ENCODE measurements at regions not wholly inside any gene's neighbourhood (a gene's known extent, or its start where the extent isn't known, plus 50 kb on each side); places are given as distances from the start of the nearest gene placed in this dataset.

GRCh38 chr2:42939411-42940206 is 147.2 kb upstream of the HAAO start:
- H3K27ac ChIP-seq (ENCODE audit: control insufficient read depth, insufficient read depth), result no peak overlapping the region
- FAIRE-seq, result no peak
- intact Hi-C loops (cut with micrococcal nuclease; ENCODE audit: unreplicated experiment), result no loop called here
- no peaks in the 10 kb centered on the region; the same call in 1 of the 2 replicates for H3K4me1 ChIP-seq (ENCODE audit: control insufficient read depth, insufficient read depth, low read length)
- no peaks in the 10 kb centered on the region for H3K9me3 ChIP-seq (replicated peaks; ENCODE audit: control insufficient read depth, insufficient read depth, low read length)
- POLR2A ChIA-PET, result interaction anchor here (0.7 kb wide), 1 partner anchor 62 kb away, joined by 7 read pairs; no protein-coding TSS in a partner anchor
- CTCF ChIA-PET, result interaction anchor here (1.2 kb wide), 1 partner anchor 545 kb away, joined by 5 read pairs; no protein-coding TSS in a partner anchor
- no peak overlapping the region for H2AFZ ChIP-seq (ENCODE audit: control insufficient read depth, low read depth, low read length)
- DNase-seq (ENCODE audit: low read depth, low spot score), result no peak
- H3K4me2 ChIP-seq (ENCODE audit: control insufficient read depth, insufficient read depth), result no peak overlapping the region
- no peak for TF ChIP-seq STAT3 (IDR thresholded peaks at IDR 0.05; ENCODE audit: low read depth, low read length)
- no peak for TF ChIP-seq MTA3 (IDR thresholded peaks at IDR 0.05; ENCODE audit: borderline replicate concordance, low read length)
- TF ChIP-seq, protein P1, sequence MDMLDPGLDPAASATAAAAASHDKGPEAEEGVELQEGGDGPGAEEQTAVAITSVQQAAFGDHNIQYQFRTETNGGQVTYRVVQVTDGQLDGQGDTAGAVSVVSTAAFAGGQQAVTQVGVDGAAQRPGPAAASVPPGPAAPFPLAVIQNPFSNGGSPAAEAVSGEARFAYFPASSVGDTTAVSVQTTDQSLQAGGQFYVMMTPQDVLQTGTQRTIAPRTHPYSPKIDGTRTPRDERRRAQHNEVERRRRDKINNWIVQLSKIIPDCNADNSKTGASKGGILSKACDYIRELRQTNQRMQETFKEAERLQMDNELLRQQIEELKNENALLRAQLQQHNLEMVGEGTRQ (IDR thresholded peaks at IDR 0.05; ENCODE audit: borderline replicate concordance, low read depth, low read length), result no peak
- no peak for TF ChIP-seq BCL11A (IDR thresholded peaks at IDR 0.05; ENCODE audit: low read depth, low read length)
- TF ChIP-seq ZNF622 (IDR thresholded peaks at IDR 0.05), result no peak
- TF ChIP-seq, protein P2, sequence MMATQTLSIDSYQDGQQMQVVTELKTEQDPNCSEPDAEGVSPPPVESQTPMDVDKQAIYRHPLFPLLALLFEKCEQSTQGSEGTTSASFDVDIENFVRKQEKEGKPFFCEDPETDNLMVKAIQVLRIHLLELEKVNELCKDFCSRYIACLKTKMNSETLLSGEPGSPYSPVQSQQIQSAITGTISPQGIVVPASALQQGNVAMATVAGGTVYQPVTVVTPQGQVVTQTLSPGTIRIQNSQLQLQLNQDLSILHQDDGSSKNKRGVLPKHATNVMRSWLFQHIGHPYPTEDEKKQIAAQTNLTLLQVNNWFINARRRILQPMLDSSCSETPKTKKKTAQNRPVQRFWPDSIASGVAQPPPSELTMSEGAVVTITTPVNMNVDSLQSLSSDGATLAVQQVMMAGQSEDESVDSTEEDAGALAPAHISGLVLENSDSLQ (IDR thresholded peaks at IDR 0.05), result no peak
- TF ChIP-seq NFIC (IDR thresholded peaks at IDR 0.05; ENCODE audit: low read depth, low read length), result no peak
- TF ChIP-seq, protein P3, sequence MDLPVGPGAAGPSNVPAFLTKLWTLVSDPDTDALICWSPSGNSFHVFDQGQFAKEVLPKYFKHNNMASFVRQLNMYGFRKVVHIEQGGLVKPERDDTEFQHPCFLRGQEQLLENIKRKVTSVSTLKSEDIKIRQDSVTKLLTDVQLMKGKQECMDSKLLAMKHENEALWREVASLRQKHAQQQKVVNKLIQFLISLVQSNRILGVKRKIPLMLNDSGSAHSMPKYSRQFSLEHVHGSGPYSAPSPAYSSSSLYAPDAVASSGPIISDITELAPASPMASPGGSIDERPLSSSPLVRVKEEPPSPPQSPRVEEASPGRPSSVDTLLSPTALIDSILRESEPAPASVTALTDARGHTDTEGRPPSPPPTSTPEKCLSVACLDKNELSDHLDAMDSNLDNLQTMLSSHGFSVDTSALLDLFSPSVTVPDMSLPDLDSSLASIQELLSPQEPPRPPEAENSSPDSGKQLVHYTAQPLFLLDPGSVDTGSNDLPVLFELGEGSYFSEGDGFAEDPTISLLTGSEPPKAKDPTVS (IDR thresholded peaks at IDR 0.05; ENCODE audit: low read depth, low read length), result no peak
- ATAC-seq, result no peak
- H3K79me2 ChIP-seq (ENCODE audit: control insufficient read depth, insufficient read depth, low read length), result no peaks in the 10 kb centered on the region
- no peaks in the 10 kb centered on the region for H3K27me3 ChIP-seq (replicated peaks in 1 of 2; ENCODE audit: control insufficient read depth in 2 of 2, insufficient read depth in 2 of 2, low read length in 1 of 2)
- in situ Hi-C loops (cut with MboI), result no loop called here
- H3K9ac ChIP-seq (ENCODE audit: control insufficient read depth, insufficient read depth, low read length), result no peak overlapping the region
- RAD21 ChIA-PET (ENCODE audit: unreplicated experiment), result interaction anchor here (0.7 to 1.4 kb wide), 2 partner anchors 38 to 545 kb away, joined by 3 to 4 read pairs; no protein-coding TSS in a partner anchor
- H3K36me3 ChIP-seq (ENCODE audit: control insufficient read depth in 2 of 2, insufficient read depth in 2 of 2, low read length in 1 of 2), result no peaks in the 10 kb centered on the region
- WGBS (ENCODE audit: insufficient coverage, insufficient replicate concordance, low lambda C conversion rate, missing lambda C conversion rate), result 36% methylated on average over 11 of the region's 11 CpGs
- SMC1A ChIA-PET (ENCODE audit: uncharacterized antibody, unreplicated experiment), result interaction anchor here (2.0 kb wide), 1 partner anchor 80 kb away, joined by 10 read pairs; no protein-coding TSS in a partner anchor
- no TSS peak for BruUV-seq (replicated peaks)
- H4K20me1 ChIP-seq (ENCODE audit: control insufficient read depth, insufficient read depth), result no peaks in the 10 kb centered on the region
- no peak overlapping the region for H3K4me3 ChIP-seq
